Psoas muscle (tissue), 7 donors: ENCODE measurements at regions not wholly inside any gene's neighbourhood (a gene's known extent, or its start where the extent isn't known, plus 50 kb on each side); places are given as distances from the start of the nearest gene placed in this dataset.
A peak's percentile ranks its signal among the peaks of the same experiment; 100 is the strongest.

Experiments used
- ATAC-seq, 4 donors: fragments of 200-7000 bp; cut with Tn5 transposase; one replicate each; pipeline ENCODE4 v1.9.1; 2020; ENCODE audit warnings: moderate library complexity in 3 of 4, mild to moderate bottlenecking in 2 of 4
- DNase-seq, 2 donors: peaks; one replicate each; pipeline ENCODE4 v3.0.0-alpha.2; 2020
- H3K27ac ChIP-seq: fragments of 200-600 bp; one replicate; pipeline ENCODE4 v1.8.0; 2022
- H3K27me3 ChIP-seq, 3 donors: fragments of 200-600 bp in 1 of 3; one replicate each; pipeline versions ENCODE4 v1.6.1 to v1.8.0; 2013 to 2022; ENCODE audit warnings: low read length in 2 of 3, mild to moderate bottlenecking in 2 of 3, moderate library complexity in 1 of 3; ENCODE audit not compliant: insufficient read depth in 3 of 3
- H3K36me3 ChIP-seq, 2 donors: fragments of 200-600 bp in 1 of 2; one replicate each; pipeline versions ENCODE4 v1.6.1 to v1.8.0; 2013 to 2022; ENCODE audit warnings: low read depth in 1 of 2, mild to moderate bottlenecking in 1 of 2, moderate library complexity in 1 of 2; ENCODE audit not compliant: insufficient read depth in 1 of 2
- H3K4me1 ChIP-seq: fragments of 200-600 bp; one replicate; pipeline ENCODE4 v1.8.0; 2022
- H3K4me3 ChIP-seq: fragments of 200-600 bp; one replicate; pipeline ENCODE4 v1.8.0; 2022; ENCODE audit warnings: mild to moderate bottlenecking
- H3K9me3 ChIP-seq: fragments of 200-600 bp; one replicate; pipeline ENCODE4 v1.8.0; 2022
- CTCF ChIP-seq: fragments of 200-600 bp; IDR thresholded peaks from one replicate; pipeline ENCODE4 v1.8.0; 2022; ENCODE audit warnings: antibody characterized with exemption
- WGBS, 3 donors: extraction: QIAGEN DNeasy Blood & Tissue Kit; methylation state at CpG; one replicate each; pipeline versions ENCODE4 v1.1.6 to v1.1.7; 2013; 5-methylcytosine and 5-hydroxymethylcytosine counted together
- intact Hi-C, 2 donors: fragments of 100-400 bp; cut with DNase I; formaldehyde crosslinking; loops; one replicate each; pipeline versions ENCODE4 v1.11.0 to v1.14.2; 2022
- donor health status: healthy with polysubstance abuse.
- donor health status: DM: no; HTN: no; CAD: no; lungs with moderate emphysema.
- donor health status: Bipolar disorder and iron deficiency.
- donor health status: healthy.
- donor health status: DM: yes; HTN: yes; CAD: no.
- donor health status: DM: no; HTN: no; CAD: no.
- donor health status: DM: yes; HTN: yes; CAD: no.

GRCh38 chr3:182308328-182308727, 485.0 kb upstream of the ATP11B start:
- Histone ChIP-seq H3K27me3 (no peaks in the 10 kb centered on the region), H3K9me3 (no peaks in the 10 kb centered on the region), H3K36me3 (no peaks in the 10 kb centered on the region), H3K27ac (no peak overlapping the region), H3K4me1 (no peaks in the 10 kb centered on the region), H3K4me3 (no peak overlapping the region)
- intact Hi-C loops, result no loop called here
- no peak for ATAC-seq
- WGBS, 3 donors, result 54 to 74% (median 59%) methylated on average over 1 of the region's 1 CpG
- DNase-seq, result no peak
- TF ChIP-seq CTCF, result no peak

- Histone ChIP-seq H3K27ac (no peak overlapping the region), H3K4me3 (no peak overlapping the region), H3K27me3 (no peaks in the 10 kb centered on the region), H3K4me1 (no peaks in the 10 kb centered on the region), H3K9me3 (no peaks in the 10 kb centered on the region), H3K36me3 (no peaks in the 10 kb centered on the region)
- DNase-seq, result no peak
- intact Hi-C loops, result no loop called here
- 6 to 12% (median 9%) methylated on average over 2 of the region's 2 CpGs for WGBS, 3 donors
- peak in 1 of 4 donors; percentile 21 for ATAC-seq
- no peak for TF ChIP-seq CTCF
These were observed 484.2 kb upstream of the ATP11B start for GRCh38 chr3:182309120-182309519.

GRCh38 chr3:182315313-182315712, 478.0 kb upstream of the ATP11B start:
- Histone ChIP-seq H3K27ac (no peak overlapping the region), H3K9me3 (peaks cover 10% of the 10 kb centered on the region), H3K27me3 (no peaks in the 10 kb centered on the region), H3K36me3 (no peaks in the 10 kb centered on the region), H3K4me3 (no peak overlapping the region), H3K4me1 (no peaks in the 10 kb centered on the region)
- WGBS, 3 donors, result 70 to 79% (median 73%) methylated on average over 5 of the region's 5 CpGs
- DNase-seq, result no peak
- no peak for TF ChIP-seq CTCF
- no peak for ATAC-seq
- intact Hi-C loops, result no loop called here

- ATAC-seq (no peak), DNase-seq (no peak)
- H3K27ac ChIP-seq, result no peak overlapping the region
- H3K4me3 ChIP-seq, result no peak overlapping the region
- intact Hi-C loops, result no loop called here
- 81 to 100% (median 91%) methylated on average over 1 of the region's 1 CpG for WGBS, 3 donors
- H3K4me1 ChIP-seq, result no peaks in the 10 kb centered on the region
- no peaks in the 10 kb centered on the region for H3K9me3 ChIP-seq
- H3K27me3 ChIP-seq, result no peaks in the 10 kb centered on the region
- no peak for TF ChIP-seq CTCF
- H3K36me3 ChIP-seq, result no peaks in the 10 kb centered on the region
These were observed 470.1 kb upstream of the ATP11B start for GRCh38 chr3:182323126-182323700.

DNA sequence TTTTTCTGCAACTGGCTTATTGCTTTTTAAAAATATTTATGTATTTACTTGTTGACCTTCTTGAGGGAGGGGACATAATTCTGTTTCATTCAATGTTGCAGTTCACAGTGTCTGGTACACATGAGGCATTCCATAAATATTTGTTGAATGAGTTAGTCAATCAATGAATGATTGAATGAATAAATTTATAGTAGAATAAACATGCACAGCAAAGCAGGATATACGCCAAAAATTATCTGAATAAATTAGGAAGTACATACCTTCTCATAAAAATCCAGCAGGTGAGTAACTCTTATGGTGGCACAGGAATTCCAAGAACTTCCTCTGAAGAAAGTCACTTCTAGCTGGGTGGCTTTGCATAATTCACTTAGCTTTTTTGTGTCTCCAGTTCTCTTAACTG, 469.4 kb upstream of the ATP11B start:
- Histone ChIP-seq H3K4me1 (no peaks in the 10 kb centered on the region), H3K27me3 (no peaks in the 10 kb centered on the region), H3K36me3 (no peaks in the 10 kb centered on the region), H3K4me3 (no peak overlapping the region), H3K9me3 (no peaks in the 10 kb centered on the region), H3K27ac (no peak overlapping the region)
- no peak for TF ChIP-seq CTCF
- no peak for DNase-seq
- intact Hi-C loops, result no loop called here
- ATAC-seq, result no peak
- 86 to 98% (median 87%) methylated on average over 1 of the region's 1 CpG for WGBS, 3 donors
